Loucy (cell line): ENCODE measurements at regions not wholly inside any gene's neighbourhood (a gene's known extent, or its start where the extent isn't known, plus 50 kb on each side); places are given as distances from the start of the nearest gene placed in this dataset.

ENCODE experiments used
- EZH2phosphoT487 ChIP-seq: fragments of 200-600 bp; IDR thresholded peaks from 2 replicates; pipeline ENCODE4 v1.6.1; 2018; ENCODE audit warnings: antibody characterized with exemption, mild to moderate bottlenecking, moderate library complexity, borderline replicate concordance
- TF ChIP-seq, protein P1 (sequence below): fragments of 200-600 bp; sonication (generic); conservative IDR thresholded peaks from 2 replicates; pipeline ENCODE4 v1.5.1; 2014; ENCODE audit warnings: mild to moderate bottlenecking, antibody characterized with exemption, low read length

DNA sequence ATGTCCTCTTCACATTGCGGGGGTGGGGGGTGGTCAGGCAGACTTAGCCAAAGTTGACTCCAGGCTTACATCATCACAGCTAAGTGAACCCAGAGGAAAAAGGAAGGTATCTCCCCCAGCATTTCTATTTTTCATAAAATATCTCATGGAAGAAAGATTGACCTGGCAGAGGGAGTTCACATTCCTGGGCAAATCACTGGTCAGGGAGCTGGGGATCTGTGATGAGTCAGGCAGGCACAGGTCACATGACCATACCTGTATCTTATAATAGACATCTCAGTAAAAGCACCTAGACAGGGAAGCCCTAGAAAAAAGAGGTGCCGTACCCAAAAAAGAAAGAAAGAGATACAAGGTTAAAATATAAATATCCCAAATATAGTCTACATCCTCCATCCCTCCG, 57.3 kb upstream of the WWC1 start:
- TF ChIP-seq, protein P1, sequence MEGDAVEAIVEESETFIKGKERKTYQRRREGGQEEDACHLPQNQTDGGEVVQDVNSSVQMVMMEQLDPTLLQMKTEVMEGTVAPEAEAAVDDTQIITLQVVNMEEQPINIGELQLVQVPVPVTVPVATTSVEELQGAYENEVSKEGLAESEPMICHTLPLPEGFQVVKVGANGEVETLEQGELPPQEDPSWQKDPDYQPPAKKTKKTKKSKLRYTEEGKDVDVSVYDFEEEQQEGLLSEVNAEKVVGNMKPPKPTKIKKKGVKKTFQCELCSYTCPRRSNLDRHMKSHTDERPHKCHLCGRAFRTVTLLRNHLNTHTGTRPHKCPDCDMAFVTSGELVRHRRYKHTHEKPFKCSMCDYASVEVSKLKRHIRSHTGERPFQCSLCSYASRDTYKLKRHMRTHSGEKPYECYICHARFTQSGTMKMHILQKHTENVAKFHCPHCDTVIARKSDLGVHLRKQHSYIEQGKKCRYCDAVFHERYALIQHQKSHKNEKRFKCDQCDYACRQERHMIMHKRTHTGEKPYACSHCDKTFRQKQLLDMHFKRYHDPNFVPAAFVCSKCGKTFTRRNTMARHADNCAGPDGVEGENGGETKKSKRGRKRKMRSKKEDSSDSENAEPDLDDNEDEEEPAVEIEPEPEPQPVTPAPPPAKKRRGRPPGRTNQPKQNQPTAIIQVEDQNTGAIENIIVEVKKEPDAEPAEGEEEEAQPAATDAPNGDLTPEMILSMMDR = no peak
- no peak for TF ChIP-seq EZH2phosphoT487
